ENCODE measurements at regions not wholly inside any gene's neighbourhood (a gene's known extent, or its start where the extent isn't known, plus 50 kb on each side); places are given as distances from the start of the nearest gene placed in this dataset.
A peak's percentile ranks its signal among the peaks of the same experiment; 100 is the strongest.

GRCh38 chr5:60346393-60346792 lies 353.6 kb downstream of the DEPDC1B start:
- no peak for DNase-seq (ENCODE audit: extremely low read depth, low read depth, low spot score)

- DNase-seq (ENCODE audit: extremely low read depth, low read depth, low spot score), result no peak
Measured at GRCh38 chr5:60343102-60343501, 356.9 kb downstream of the DEPDC1B start.

GRCh38 chr5:60340965-60341471 lies 358.9 kb downstream of the DEPDC1B start:
- no peak for DNase-seq (ENCODE audit: extremely low read depth, low read depth, low spot score)

GRCh38 chr5:60340326-60340725 lies 359.6 kb downstream of the DEPDC1B start:
- no peak for DNase-seq (ENCODE audit: extremely low read depth, low read depth, low spot score)

GRCh38 chr5:60339691-60340201 lies 360.2 kb downstream of the DEPDC1B start:
- no peak for DNase-seq (ENCODE audit: extremely low read depth, low read depth, low spot score)

- DNase-seq (ENCODE audit: extremely low read depth, low read depth, low spot score), result no peak
Measured at GRCh38 chr5:60338846-60339245, 361.1 kb downstream of the DEPDC1B start.

GRCh38 chr5:60336491-60336890 lies 363.5 kb downstream of the DEPDC1B start:
- no peak for DNase-seq (ENCODE audit: extremely low read depth, low read depth, low spot score)

GRCh38 chr5:60335913-60336312 lies 364.1 kb downstream of the DEPDC1B start:
- no peak for DNase-seq (ENCODE audit: extremely low read depth, low read depth, low spot score)

- no peak for DNase-seq (ENCODE audit: extremely low read depth, low read depth, low spot score)
Measured at GRCh38 chr5:60334281-60334713, 365.7 kb downstream of the DEPDC1B start.

- DNase-seq (ENCODE audit: extremely low read depth, low read depth, low spot score), result no peak
Measured at GRCh38 chr5:60333005-60333571, 366.9 kb downstream of the DEPDC1B start.

- no peak for DNase-seq (ENCODE audit: extremely low read depth, low read depth, low spot score)
Measured at GRCh38 chr5:60332244-60333004, 367.5 kb downstream of the DEPDC1B start.

- no peak for DNase-seq (ENCODE audit: extremely low read depth, low read depth, low spot score)
Measured at GRCh38 chr5:60330236-60330635, 369.7 kb downstream of the DEPDC1B start.

GRCh38 chr5:60325870-60326269 lies 374.1 kb downstream of the DEPDC1B start:
- DNase-seq (ENCODE audit: extremely low read depth, low read depth, low spot score), result no peak

- DNase-seq (ENCODE audit: extremely low read depth, low read depth, low spot score), result no peak
Measured at GRCh38 chr5:60323596-60323995, 376.4 kb downstream of the DEPDC1B start.

GRCh38 chr5:60312098-60312497 lies 387.9 kb downstream of the DEPDC1B start:
- no peak for DNase-seq (ENCODE audit: extremely low read depth, low read depth, low spot score)

- DNase-seq (ENCODE audit: extremely low read depth, low read depth, low spot score), result no peak
Measured at GRCh38 chr5:60299944-60300343, 400.0 kb downstream of the DEPDC1B start.

GRCh38 chr5:60297658-60298057 lies 402.3 kb downstream of the DEPDC1B start:
- DNase-seq (ENCODE audit: extremely low read depth, low read depth, low spot score), result no peak

- no peak for DNase-seq (ENCODE audit: extremely low read depth, low read depth, low spot score)
Measured at GRCh38 chr5:60295423-60295822, 401.9 kb upstream of the PDE4D start.

- no peak for DNase-seq (ENCODE audit: extremely low read depth, low read depth, low spot score)
Measured at GRCh38 chr5:60293518-60293917, 400.0 kb upstream of the PDE4D start.

- peak; percentile 45 for DNase-seq (ENCODE audit: extremely low read depth, low read depth, low spot score)
Measured at GRCh38 chr5:60287174-60287771, 393.7 kb upstream of the PDE4D start.

GRCh38 chr5:60285910-60286309 lies 392.4 kb upstream of the PDE4D start:
- no peak for DNase-seq (ENCODE audit: extremely low read depth, low read depth, low spot score)

GRCh38 chr5:60280943-60281342 lies 387.4 kb upstream of the PDE4D start:
- DNase-seq (ENCODE audit: extremely low read depth, low read depth, low spot score), result no peak
